Tibial artery (tissue), 4 donors: ENCODE measurements at regions not wholly inside any gene's neighbourhood (a gene's known extent, or its start where the extent isn't known, plus 50 kb on each side); places are given as distances from the start of the nearest gene placed in this dataset.

Experiments
- DNase-seq, 2 donors: peaks; one replicate each; pipeline ENCODE4 v3.0.0-alpha.2; 2019
- H3K27ac ChIP-seq, 2 donors: fragments of 200-600 bp; sonication (generic) in 1 of 2; 1 replicate in 1 of 2; 2 replicates in 1 of 2; pipeline ENCODE4 v1.5.1; 2018 to 2019; ENCODE audit warnings: mild to moderate bottlenecking in 1 of 2
- H3K27me3 ChIP-seq, 2 donors: fragments of 200-600 bp; sonication (generic) in 1 of 2; one replicate each; pipeline versions ENCODE4 v1.5.1 to v1.6.0; 2016 to 2019
- H3K36me3 ChIP-seq, 3 donors: fragments of 200-600 bp; sonication (generic) in 2 of 3; one replicate each; pipeline ENCODE4 v1.5.1; 2016 to 2019; ENCODE audit warnings: mild to moderate bottlenecking in 2 of 3
- H3K4me1 ChIP-seq, 4 donors: fragments of 200-600 bp; sonication (generic) in 2 of 4; 1 replicate in 3 of 4; 2 replicates in 1 of 4; pipeline ENCODE4 v1.5.1; 2016 to 2019
- H3K4me3 ChIP-seq, 2 donors: fragments of 200-600 bp; sonication (generic) in 1 of 2; 1 replicate in 1 of 2; 2 replicates in 1 of 2; pipeline ENCODE4 v1.5.1; 2018 to 2019; ENCODE audit warnings: mild to moderate bottlenecking in 2 of 2
- H3K9me3 ChIP-seq, 3 donors: fragments of 200-600 bp; sonication (generic) in 1 of 3; one replicate each; pipeline ENCODE4 v1.5.1; 2016 to 2019
- CTCF ChIP-seq, 2 experiments: fragments of 200-600 bp in 1 of 2; fragments of 450-650 bp in 1 of 2; IDR thresholded peaks; one replicate each; pipeline ENCODE4 v1.5.1; 2017 to 2019; ENCODE audit warnings: antibody characterized with exemption in 2 of 2, mild to moderate bottlenecking in 1 of 2, moderate library complexity in 1 of 2
- intact Hi-C: fragments of 100-400 bp; cut with DNase I; formaldehyde crosslinking; loops from one replicate; pipeline ENCODE4 v1.15.0; 2023; ENCODE audit warnings: low total_unique reads

- intact Hi-C loops = no loop called here
- DNase-seq = no peak
- Histone ChIP-seq H3K9me3 (peaks cover 0 to 3% (median 0%) of the 10 kb centered on the region in 3 donors), H3K27me3 (peaks cover 0 to 6% of the 10 kb centered on the region in 2 donors), H3K4me3 (no peak overlapping the region), H3K4me1 (no peaks in the 10 kb centered on the region), H3K27ac (no peak overlapping the region), H3K36me3 (no peaks in the 10 kb centered on the region)
- TF ChIP-seq CTCF (IDR thresholded peaks at IDR 0.05) = no peak
Observed at GRCh38 chr7:45244981-45245380, 87.4 kb downstream of the RAMP3 start.

- intact Hi-C loops = no loop called here
- no peak overlapping the region for H3K27ac ChIP-seq
- H3K9me3 ChIP-seq = peaks cover 0 to 3% (median 0%) of the 10 kb centered on the region in 3 donors
- no peaks in the 10 kb centered on the region for H3K36me3 ChIP-seq
- H3K27me3 ChIP-seq = peaks cover 0 to 6% of the 10 kb centered on the region in 2 donors
- H3K4me1 ChIP-seq = no peaks in the 10 kb centered on the region
- DNase-seq = no peak
- TF ChIP-seq CTCF (IDR thresholded peaks at IDR 0.05) = no peak
- H3K4me3 ChIP-seq = no peak overlapping the region
Observed at GRCh38 chr7:45246339-45246738, 88.7 kb downstream of the RAMP3 start.

GRCh38 chr7:45252248-45252647 is 94.7 kb downstream of the RAMP3 start:
- no peak for TF ChIP-seq CTCF (IDR thresholded peaks at IDR 0.05)
- no peak overlapping the region for H3K27ac ChIP-seq
- intact Hi-C loops = no loop called here

GRCh38 chr7:45252857-45253256 is 95.3 kb downstream of the RAMP3 start:
- no peak for TF ChIP-seq CTCF (IDR thresholded peaks at IDR 0.05)
- H3K36me3 ChIP-seq = no peaks in the 10 kb centered on the region
- no peaks in the 10 kb centered on the region for H3K9me3 ChIP-seq
- no peaks in the 10 kb centered on the region for H3K4me1 ChIP-seq
- H3K27ac ChIP-seq = no peak overlapping the region
- peaks cover 0 to 4% of the 10 kb centered on the region in 2 donors for H3K27me3 ChIP-seq
- no peak overlapping the region for H3K4me3 ChIP-seq
- intact Hi-C loops = no loop called here
- no peak for DNase-seq

More at GRCh38 chr7:45252248-45252647, 94.7 kb downstream of the RAMP3 start:
- Histone ChIP-seq H3K36me3 (no peaks in the 10 kb centered on the region), H3K4me1 (no peaks in the 10 kb centered on the region), H3K27me3 (peaks cover 0 to 4% of the 10 kb centered on the region in 2 donors), H3K9me3 (peaks cover 0 to 3% (median 0%) of the 10 kb centered on the region in 3 donors), H3K4me3 (no peak overlapping the region)
- peak in 1 of 2 donors; percentile 39 for DNase-seq

- no peak overlapping the region for H3K27ac ChIP-seq
- intact Hi-C loops = no loop called here
- TF ChIP-seq CTCF (IDR thresholded peaks at IDR 0.05) = no peak
Observed at GRCh38 chr7:45253368-45253767, 95.8 kb downstream of the RAMP3 start.

GRCh38 chr7:45255187-45255586 is 97.6 kb downstream of the RAMP3 start:
- intact Hi-C loops = loop anchor here (5.0 kb wide), 1 partner anchor 98 kb away; the partner anchor contains the start of gene RAMP3
- Histone ChIP-seq H3K4me3 (no peak overlapping the region), H3K9me3 (no peaks in the 10 kb centered on the region), H3K4me1 (no peaks in the 10 kb centered on the region), H3K27ac (no peak overlapping the region), H3K36me3 (no peaks in the 10 kb centered on the region), H3K27me3 (peaks cover 0 to 11% of the 10 kb centered on the region in 2 donors)
- DNase-seq = no peak
- no peak for TF ChIP-seq CTCF (IDR thresholded peaks at IDR 0.05)

More at GRCh38 chr7:45253368-45253767, 95.8 kb downstream of the RAMP3 start:
- Histone ChIP-seq H3K4me3 (no peak overlapping the region), H3K36me3 (no peaks in the 10 kb centered on the region), H3K9me3 (no peaks in the 10 kb centered on the region), H3K4me1 (no peaks in the 10 kb centered on the region), H3K27me3 (peaks cover 0 to 4% of the 10 kb centered on the region in 2 donors)
- no peak for DNase-seq
